ENCODE measurements at regions not wholly inside any gene's neighbourhood (a gene's known extent, or its start where the extent isn't known, plus 50 kb on each side); places are given as distances from the start of the nearest gene placed in this dataset.

- TF ChIP-seq TAF1 (IDR thresholded peaks at IDR 0.05; ENCODE audit: borderline replicate concordance, low read depth, low read length) (no peak), POLR2A (IDR thresholded peaks at IDR 0.05; ENCODE audit: low read depth, low read length) (no peak)
Measured at GRCh38 chr3:13176445-13176844, 103.2 kb upstream of the IQSEC1 start.
